Stimulated activated CD8-positive, alpha-beta memory T cell treated with anti-CD3 and anti-CD28 coated beads, Interleukin-4, amount 100 ng/mL, for 24 hours (primary cell): ENCODE measurements at regions not wholly inside any gene's neighbourhood (a gene's known extent, or its start where the extent isn't known, plus 50 kb on each side); places are given as distances from the start of the nearest gene placed in this dataset.

Experiments used
- DNase-seq: peaks from one replicate; pipeline ENCODE4 v3.0.0-alpha.2; 2020; ENCODE audit warnings: low read depth

DNA sequence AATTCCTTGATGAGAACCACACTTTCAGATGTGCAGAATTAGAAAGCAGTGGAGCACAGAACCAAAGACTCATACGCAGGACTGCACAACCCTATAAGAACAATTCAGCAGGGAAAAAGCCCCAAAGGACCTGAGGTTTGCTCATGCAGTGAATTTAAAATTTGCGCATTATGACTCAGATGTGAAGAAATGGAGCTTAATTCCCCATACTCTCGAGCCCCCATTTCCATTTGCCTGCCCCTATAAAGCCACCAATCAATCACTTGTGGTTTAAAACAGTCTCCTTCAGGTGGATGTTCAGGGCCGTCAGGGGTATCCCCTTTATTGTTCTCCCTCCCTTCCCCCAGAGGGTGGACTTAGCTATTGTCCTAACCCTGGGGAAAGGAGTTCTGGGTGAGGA, 221.2 kb downstream of the IGSF11 start:
- no peak for DNase-seq

DNA sequence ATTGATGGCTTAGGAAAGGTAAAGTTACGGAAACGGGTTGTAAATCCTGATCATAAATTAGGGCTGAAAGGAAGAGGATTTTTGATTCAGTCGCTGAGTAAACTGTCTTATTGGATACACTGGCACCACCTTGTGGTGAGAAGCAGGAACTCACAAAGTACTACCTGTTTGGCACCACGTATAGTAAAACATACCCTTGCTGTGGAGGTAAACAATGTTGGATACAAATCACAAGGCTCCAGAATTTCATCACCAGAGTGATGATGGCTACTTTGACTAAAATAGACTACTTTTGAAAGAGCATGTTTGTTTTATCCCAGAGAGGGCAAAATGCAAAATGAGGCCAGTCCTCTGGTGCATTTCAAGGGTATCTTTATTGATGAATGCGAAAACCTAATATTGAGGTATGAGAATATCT, 216.9 kb downstream of the IGSF11 start:
- DNase-seq: no peak

DNA sequence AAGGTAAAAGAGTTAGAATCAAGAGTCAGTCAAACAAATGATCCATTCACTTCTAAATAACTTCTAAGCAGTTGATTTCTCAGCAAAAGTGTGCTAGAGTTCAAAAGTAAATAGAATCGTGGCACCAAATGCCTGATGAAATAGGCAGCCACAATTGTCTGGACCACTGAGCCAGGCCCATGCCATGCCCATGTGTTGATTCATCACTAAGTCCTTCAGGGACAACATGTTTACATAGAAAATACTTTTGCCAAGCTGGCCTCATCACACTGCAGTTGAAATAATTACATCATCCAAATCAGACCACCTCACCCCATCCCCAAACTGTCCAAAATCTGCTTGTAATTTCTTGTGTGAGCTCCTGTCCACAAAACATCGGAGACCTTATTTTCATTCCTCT, 216.3 kb downstream of the IGSF11 start:
- DNase-seq: no peak

DNA sequence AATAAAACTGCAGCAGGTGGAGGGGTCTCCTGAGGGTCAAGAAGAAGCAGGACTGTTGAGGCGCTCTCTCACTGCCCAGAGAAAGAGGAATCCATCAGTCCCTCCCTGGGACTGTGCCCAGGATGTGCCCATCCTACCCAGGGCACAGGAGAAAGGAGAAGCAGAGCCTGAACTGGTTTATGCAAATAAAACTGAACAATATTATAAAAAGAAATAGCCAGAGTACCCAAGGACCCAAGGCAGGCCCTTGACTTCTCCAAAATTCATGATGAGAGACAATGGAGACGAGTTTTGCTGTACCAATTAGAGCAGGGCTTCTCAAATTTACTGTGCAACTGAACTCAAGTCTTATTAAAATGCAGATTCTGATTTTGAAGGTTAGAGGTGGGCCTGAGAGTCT, 211.0 kb downstream of the IGSF11 start:
- DNase-seq: no peak

DNA sequence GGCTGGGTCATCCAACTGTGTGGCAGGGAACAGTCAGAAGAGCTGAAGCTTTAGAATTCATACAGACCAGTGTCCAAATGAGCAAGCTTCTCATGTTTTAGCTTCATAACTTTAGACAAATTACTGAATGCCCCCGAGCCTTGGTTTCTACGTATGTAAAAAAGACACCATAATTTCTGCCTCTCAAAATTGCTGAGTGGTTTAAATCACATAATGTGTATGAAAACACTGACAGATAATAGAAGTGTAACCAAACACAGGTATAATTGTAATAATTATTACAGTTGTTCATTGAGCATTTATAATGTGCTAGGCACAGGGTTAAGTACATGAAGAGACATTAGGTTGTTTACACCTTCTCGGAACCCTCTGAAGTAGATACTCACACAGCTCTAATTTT, 207.2 kb downstream of the IGSF11 start:
- no peak for DNase-seq

DNA sequence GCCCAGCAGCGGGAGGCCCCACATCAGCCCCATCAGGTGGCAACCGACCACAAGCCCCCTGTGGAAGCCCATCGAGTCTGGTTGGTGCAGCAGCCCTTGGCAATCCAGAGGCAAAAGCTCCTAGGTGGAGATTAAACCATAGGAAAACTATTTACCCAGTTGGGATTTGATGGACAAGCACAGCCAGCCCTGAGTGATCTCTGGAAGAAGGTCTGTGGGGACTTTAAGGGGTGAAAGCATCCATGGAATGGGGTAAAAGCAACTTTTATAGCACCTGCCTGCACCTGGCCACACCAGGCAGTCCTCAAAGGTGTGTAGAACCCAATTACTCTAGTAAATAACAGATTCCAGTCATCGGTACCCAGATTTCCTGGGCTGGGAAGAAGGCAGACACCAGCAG, 206.3 kb downstream of the IGSF11 start:
- DNase-seq: no peak

DNA sequence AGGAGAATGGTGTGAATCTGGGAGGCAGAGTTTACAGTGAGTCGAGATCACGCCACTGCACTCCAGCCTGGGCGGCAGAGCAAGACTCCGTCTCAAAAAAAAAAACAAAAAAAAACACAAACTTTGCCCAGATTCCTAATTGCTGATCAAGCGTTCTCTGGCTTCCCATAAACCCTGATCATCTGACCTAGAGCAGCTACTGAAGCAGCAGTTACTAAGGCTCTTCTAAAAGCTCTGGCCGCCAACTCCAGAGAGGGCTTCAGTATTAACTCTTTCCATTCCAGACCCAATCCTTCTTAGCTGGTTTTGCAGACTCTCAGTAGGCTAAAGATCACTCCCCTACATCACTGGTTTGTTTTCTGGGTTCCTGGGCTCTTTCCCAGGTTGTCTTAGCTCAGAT, 201.6 kb downstream of the IGSF11 start:
- no peak for DNase-seq

DNA sequence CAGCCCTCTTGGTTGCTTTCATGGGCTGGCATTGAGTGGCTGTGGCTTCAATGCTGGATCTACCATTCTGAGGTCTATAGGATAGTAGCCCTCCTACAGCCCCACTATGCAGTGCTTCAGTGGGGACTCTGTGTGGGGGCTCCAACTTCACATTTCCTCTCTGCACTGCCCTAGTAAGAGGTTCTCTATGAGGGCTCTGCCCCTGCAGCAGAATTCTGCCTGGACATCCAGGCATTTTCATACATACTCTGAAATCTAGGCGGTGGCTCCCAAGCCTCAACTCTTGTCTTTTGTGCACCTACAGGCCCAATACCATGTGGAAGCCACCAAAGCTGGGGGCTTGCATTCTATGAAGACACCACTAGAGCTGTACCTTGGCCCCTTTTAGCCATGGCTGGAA, 195.8 kb downstream of the IGSF11 start:
- no peak for DNase-seq

DNA sequence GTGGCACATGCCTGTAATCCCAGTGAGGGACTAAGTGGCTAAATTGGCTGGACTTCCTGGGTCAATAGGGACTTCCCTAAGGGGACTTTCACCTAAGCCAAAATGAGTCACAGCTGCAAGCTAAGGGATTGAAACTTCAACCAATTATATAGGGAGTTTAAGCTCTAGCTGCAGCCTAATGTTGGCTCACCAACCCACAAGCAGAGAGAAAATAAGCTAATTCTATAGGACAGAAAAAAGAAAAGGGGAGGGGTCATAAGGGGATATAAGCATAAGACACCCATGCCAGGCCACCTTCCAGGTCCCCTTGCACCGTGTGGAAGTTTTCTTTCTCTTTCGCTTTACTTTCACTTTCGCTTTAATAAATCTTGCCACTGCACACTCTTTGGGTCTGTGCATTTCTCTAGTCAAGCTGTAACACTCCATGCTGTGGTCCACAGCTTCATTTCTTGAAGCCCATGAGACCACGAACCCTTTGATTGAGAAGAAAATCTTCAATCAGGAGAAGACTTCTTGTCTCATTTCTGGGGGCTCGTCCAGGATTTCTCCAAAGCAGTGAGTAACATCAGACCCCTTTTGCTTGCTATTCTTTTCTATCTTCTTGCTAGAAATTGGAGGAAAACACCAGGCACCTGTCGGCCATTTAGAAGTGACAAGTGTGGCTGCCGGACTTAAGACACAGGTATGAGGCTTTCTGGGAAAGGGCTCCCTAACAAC, 192.3 kb downstream of the IGSF11 start:
- no peak for DNase-seq

DNA sequence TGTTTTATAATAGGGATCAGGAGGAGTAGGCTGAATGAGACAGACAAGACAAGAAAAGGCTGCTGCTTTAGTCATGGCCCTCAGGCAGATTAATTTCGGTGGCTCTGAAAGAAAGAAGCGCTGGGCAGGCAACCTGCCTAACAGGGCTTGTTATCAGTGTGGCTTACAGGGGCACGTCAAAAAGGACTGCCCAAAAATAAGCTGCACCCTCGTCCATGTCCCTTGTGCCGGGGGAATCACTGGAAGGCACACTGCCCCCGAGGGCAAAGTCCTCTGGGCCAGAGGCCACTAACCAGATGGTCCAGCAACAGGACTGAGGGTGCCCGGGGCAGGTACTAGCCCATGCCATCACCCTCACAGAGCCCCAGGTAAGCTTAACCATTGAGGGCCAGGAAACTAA, 188.5 kb downstream of the IGSF11 start:
- no peak for DNase-seq
